OCI-LY7 (cell line): ENCODE measurements at regions not wholly inside any gene's neighbourhood (a gene's known extent, or its start where the extent isn't known, plus 50 kb on each side); places are given as distances from the start of the nearest gene placed in this dataset.

Experiments
- EZH2phosphoT487 ChIP-seq: fragments of 200-600 bp; sonication (generic); IDR thresholded peaks from 2 replicates; pipeline ENCODE4 v1.6.1; 2018; ENCODE audit warnings: low read depth, borderline replicate concordance, mild to moderate bottlenecking, mixed run types, antibody characterized with exemption, low read length, moderate library complexity, mixed read lengths
- TF ChIP-seq, protein P1 (sequence below): fragments of 200-600 bp; sonication (generic); conservative IDR thresholded peaks from 2 replicates; pipeline ENCODE4 v1.5.1; 2014; ENCODE audit warnings: mild to moderate bottlenecking, antibody characterized with exemption, low read length, moderate library complexity, mixed read lengths

DNA sequence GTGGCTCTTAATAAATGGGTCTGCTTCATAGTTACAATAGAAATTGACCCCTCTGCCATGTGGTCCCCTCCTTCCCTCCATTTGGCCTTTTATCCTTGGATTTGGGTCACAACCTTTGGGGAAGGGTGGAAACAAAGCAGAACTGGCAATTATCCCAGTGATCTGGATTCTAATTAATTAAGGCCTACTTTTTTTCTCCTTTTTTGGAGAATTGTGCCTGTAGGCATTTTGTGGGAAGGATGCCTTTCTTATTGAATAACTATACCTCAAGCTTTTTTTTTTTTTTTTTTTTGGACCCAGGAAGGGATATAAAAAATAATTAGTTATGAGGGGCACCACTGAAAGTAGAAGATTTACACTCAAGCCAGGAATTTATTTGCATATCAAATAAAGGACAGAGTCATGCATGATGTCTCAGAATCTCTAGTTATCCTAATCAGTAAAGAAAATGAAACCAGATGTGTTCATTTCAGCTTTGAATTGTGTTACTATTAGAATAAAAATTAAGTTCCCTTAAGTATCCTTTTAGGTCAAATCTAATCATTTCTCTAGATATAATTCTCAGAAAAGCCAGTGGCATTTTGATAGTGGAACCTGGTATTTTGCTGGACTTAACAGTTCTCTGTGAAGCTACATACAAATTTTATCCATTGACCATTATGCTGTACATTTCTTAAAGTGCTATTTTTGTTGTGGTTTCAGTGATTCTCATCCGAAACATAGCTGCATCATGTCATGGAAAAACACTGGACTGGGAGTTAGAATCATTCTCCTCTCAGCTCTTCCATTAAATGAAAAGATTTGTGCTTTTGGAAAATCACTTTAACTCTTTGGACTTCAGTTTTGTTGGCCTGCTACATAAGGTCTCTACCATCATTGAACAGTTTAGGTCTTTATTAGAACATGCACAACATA, 129.3 kb downstream of the KCNRG start:
- TF ChIP-seq EZH2phosphoT487: no peak
- TF ChIP-seq, protein P1, sequence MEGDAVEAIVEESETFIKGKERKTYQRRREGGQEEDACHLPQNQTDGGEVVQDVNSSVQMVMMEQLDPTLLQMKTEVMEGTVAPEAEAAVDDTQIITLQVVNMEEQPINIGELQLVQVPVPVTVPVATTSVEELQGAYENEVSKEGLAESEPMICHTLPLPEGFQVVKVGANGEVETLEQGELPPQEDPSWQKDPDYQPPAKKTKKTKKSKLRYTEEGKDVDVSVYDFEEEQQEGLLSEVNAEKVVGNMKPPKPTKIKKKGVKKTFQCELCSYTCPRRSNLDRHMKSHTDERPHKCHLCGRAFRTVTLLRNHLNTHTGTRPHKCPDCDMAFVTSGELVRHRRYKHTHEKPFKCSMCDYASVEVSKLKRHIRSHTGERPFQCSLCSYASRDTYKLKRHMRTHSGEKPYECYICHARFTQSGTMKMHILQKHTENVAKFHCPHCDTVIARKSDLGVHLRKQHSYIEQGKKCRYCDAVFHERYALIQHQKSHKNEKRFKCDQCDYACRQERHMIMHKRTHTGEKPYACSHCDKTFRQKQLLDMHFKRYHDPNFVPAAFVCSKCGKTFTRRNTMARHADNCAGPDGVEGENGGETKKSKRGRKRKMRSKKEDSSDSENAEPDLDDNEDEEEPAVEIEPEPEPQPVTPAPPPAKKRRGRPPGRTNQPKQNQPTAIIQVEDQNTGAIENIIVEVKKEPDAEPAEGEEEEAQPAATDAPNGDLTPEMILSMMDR: no peak
